ENCODE measurements at regions not wholly inside any gene's neighbourhood (a gene's known extent, or its start where the extent isn't known, plus 50 kb on each side); places are given as distances from the start of the nearest gene placed in this dataset.

GRCh38 chr14:21978184-21978998 is 304.8 kb upstream of the OR4E1 start:
- H3K4me3 ChIP-seq (replicated peaks in 1 of 3; ENCODE audit: low read depth in 2 of 3, low read length in 3 of 3), result no peak overlapping the region
- Mint-ChIP-seq H3K9me3 (peaks cover 0 to 3% (median 2%) of the 10 kb centered on the region in 7 donors), H3K27me3 (ENCODE audit: low read depth in 3 of 3) (peaks cover 3 to 10% (median 7%) of the 10 kb centered on the region in 3 donors), H3K27ac (no peak overlapping the region), H3K4me1 (peaks cover 2% of the 10 kb centered on the region), H3K4me3 (no peak overlapping the region), H3K36me3 (no peaks in the 10 kb centered on the region)
- no peak overlapping the region for H3K9ac ChIP-seq (ENCODE audit: insufficient read depth, low read length, poor library complexity, severe bottlenecking)
- intact Hi-C loops (cut with micrococcal nuclease), result no loop called here
- peak; percentile 91 for TF ChIP-seq CTCF (IDR thresholded peaks at IDR 0.05)
- no peaks in the 10 kb centered on the region for H3K9me3 ChIP-seq (replicated peaks in 1 of 2; ENCODE audit: control insufficient read depth in 1 of 2, insufficient read depth in 1 of 2, low read length in 2 of 2)
- DNase-seq, result peak; percentile 4 to 33 (median 17)
- H3K4me2 ChIP-seq (replicated peaks; ENCODE audit: extremely low read depth, low read length, poor library complexity, severe bottlenecking), result no peak overlapping the region
- H3K79me2 ChIP-seq (ENCODE audit: insufficient read depth, low read length), result no peaks in the 10 kb centered on the region
- H4K20me1 ChIP-seq (ENCODE audit: insufficient read depth, low read length), result no peaks in the 10 kb centered on the region
- no peaks in the 10 kb centered on the region for H3K36me3 ChIP-seq (replicated peaks in 1 of 2; ENCODE audit: control insufficient read depth in 1 of 2, insufficient read depth in 2 of 2, low read length in 2 of 2)
- H2AFZ ChIP-seq (ENCODE audit: insufficient read depth, low read depth, low read length, poor library complexity, severe bottlenecking), result no peak overlapping the region
- H3K4me1 ChIP-seq (ENCODE audit: control insufficient read depth in 1 of 2, insufficient read depth in 2 of 2, low read length in 2 of 2), result no peaks in the 10 kb centered on the region
- H3K27ac ChIP-seq (ENCODE audit: low read depth in 1 of 2, low read length in 2 of 2), result no peak overlapping the region
- WGBS (ENCODE audit: insufficient coverage), result 96% methylated on average over 3 of the region's 11 CpGs
- no peaks in the 10 kb centered on the region for H3K27me3 ChIP-seq (ENCODE audit: control insufficient read depth in 2 of 2, insufficient read depth in 2 of 2, low read length in 2 of 2)

- Mint-ChIP-seq H3K4me1 (peaks cover 2% of the 10 kb centered on the region), H3K27ac (no peak overlapping the region), H3K36me3 (no peaks in the 10 kb centered on the region), H3K4me3 (no peak overlapping the region), H3K9me3 (peaks cover 0 to 3% (median 2%) of the 10 kb centered on the region in 7 donors), H3K27me3 (ENCODE audit: low read depth in 3 of 3) (peaks cover 3 to 10% (median 8%) of the 10 kb centered on the region in 3 donors)
- TF ChIP-seq CTCF (IDR thresholded peaks at IDR 0.05), result no peak
- H3K9ac ChIP-seq (ENCODE audit: insufficient read depth, low read length, poor library complexity, severe bottlenecking), result no peak overlapping the region
- H3K9me3 ChIP-seq (replicated peaks in 1 of 2; ENCODE audit: control insufficient read depth in 1 of 2, insufficient read depth in 1 of 2, low read length in 2 of 2), result no peaks in the 10 kb centered on the region
- H3K27ac ChIP-seq (ENCODE audit: low read depth in 1 of 2, low read length in 2 of 2), result no peak overlapping the region
- no peaks in the 10 kb centered on the region for H3K27me3 ChIP-seq (ENCODE audit: control insufficient read depth in 2 of 2, insufficient read depth in 2 of 2, low read length in 2 of 2)
- no CpG with 5 or more reads among the region's 2 CpGs for WGBS (ENCODE audit: insufficient coverage)
- no peak for DNase-seq
- intact Hi-C loops (cut with micrococcal nuclease), result no loop called here
- H4K20me1 ChIP-seq (ENCODE audit: insufficient read depth, low read length), result no peaks in the 10 kb centered on the region
- no peaks in the 10 kb centered on the region for H3K36me3 ChIP-seq (replicated peaks in 1 of 2; ENCODE audit: control insufficient read depth in 1 of 2, insufficient read depth in 2 of 2, low read length in 2 of 2)
- no peak overlapping the region for H3K4me3 ChIP-seq (replicated peaks in 1 of 3; ENCODE audit: low read depth in 2 of 3, low read length in 3 of 3)
- H2AFZ ChIP-seq (ENCODE audit: insufficient read depth, low read depth, low read length, poor library complexity, severe bottlenecking), result no peak overlapping the region
- H3K4me1 ChIP-seq (ENCODE audit: control insufficient read depth in 1 of 2, insufficient read depth in 2 of 2, low read length in 2 of 2), result no peaks in the 10 kb centered on the region
- no peak overlapping the region for H3K4me2 ChIP-seq (replicated peaks; ENCODE audit: extremely low read depth, low read length, poor library complexity, severe bottlenecking)
- H3K79me2 ChIP-seq (ENCODE audit: insufficient read depth, low read length), result no peaks in the 10 kb centered on the region
Observed at GRCh38 chr14:21974741-21975140, 301.1 kb upstream of the OR4E1 start.

Data from CD14-positive monocyte (primary cell).